CD4-positive, alpha-beta T cell treated with Interleukin-2 at 100 ng/mL for 4 hours (primary cell): ENCODE measurements at regions not wholly inside any gene's neighbourhood (a gene's known extent, or its start where the extent isn't known, plus 50 kb on each side); places are given as distances from the start of the nearest gene placed in this dataset.

Experiments used
- DNase-seq: peaks from one replicate; pipeline ENCODE4 v3.0.0-alpha.2; 2020; ENCODE audit warnings: low spot score

GRCh38 chr6:40340957-40341356 lies 246.2 kb downstream of the LRFN2 start:
- DNase-seq, result no peak

DNA sequence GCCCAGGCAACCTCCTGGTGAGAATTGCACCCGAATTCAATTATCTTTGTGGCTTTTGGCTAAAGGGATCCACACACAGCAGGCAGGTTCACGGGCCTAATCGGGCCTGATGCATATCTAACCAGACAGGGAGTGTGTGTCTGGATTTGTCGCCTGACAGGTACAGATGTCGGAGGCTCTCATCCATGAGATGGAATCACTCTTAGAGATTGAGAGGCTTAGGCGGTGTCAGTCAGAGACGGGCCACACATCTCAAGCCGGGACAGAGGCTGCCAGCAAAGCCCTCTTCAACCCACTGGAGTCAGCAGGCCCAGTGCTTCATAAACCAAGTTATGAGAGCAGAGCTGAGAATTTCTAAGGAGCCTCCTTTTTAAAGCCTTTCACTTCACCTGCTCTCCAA lies 247.0 kb downstream of the LRFN2 start:
- DNase-seq, result no peak

DNA sequence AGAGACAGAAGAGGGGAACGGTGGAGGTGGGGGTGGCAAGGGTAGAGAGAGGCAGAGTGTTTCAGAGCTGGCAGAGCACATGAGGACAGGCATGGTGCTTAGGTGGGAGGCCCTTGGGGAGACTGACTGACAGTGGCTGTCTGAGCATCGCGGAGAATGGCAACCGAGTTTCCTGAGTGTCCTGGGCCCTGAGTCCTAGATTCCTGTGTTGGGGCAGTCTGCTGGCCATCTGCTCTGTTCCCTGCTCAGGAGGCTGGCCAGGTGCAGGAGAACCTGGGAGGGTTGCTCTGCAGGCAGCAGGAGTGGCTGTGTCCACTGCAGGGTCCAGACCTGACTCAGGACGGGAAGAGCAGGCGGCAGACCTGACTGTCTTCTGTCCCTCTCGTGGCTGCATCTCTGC lies 248.9 kb downstream of the LRFN2 start:
- DNase-seq, result no peak

GRCh38 chr6:40336940-40337760 lies 250.0 kb downstream of the LRFN2 start:
- DNase-seq, result no peak

- no peak for DNase-seq
Measured at GRCh38 chr6:40336296-40336695, 250.9 kb downstream of the LRFN2 start.

DNA sequence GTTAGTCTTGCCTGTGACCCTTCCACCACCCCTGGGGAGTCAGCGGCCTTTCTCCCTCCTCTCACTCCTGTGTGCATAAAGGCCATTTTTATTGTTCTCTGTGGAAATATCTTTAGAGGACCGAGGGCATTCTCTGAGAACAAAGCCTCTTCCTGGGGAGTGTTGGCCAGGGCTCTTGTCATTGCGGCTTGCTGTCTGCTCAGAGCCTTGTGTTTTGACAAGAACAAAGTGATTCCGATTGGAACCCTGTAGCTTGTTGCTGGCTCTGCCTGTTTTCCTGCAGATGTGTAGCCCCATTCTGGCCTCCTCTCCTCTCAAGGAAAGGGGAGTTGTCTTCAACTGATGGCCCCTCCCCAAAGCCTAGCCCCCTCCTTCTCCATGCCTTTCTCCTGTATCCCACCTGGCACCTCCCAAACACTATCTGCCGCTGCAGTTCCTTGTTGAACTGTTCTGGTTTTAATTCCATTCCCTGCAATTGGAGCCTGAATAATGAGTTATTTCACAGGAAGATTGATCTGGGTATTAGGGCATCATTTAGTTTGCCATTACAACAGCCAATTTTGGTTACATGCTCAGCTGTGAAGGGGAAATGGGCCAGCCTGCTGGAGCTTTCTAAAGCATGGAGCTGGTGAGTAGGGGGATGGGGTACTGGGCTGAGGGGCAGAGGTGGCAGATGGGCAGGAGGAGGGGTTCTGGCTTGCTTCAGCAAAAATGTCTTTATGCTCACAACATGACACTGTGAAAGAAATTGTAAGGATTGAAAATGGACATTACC lies 252.5 kb downstream of the LRFN2 start:
- no peak for DNase-seq

- no peak for DNase-seq
Measured at GRCh38 chr6:40331545-40331944, 255.6 kb downstream of the LRFN2 start.

DNA sequence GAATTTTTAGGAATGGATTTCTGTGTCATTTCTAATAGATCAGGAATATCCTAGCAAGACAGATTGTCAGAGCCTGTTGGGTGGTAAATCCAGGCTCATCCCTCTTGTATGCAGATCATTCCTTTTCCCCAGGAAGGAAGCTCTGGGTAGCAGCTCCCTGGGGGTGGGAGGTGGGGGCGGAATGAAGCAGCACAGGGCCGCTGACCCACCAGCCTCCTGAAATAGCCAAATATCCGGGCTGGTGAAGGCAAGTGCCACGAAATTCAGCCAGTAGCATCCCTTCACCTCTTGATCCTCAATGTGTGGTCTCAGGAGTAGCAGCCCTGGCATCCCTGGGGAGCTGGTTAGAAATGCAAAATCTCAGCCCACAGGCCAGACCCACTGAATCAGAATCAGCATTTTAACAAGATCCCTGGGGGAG lies 256.9 kb downstream of the LRFN2 start:
- no peak for DNase-seq

GRCh38 chr6:40328986-40329545 lies 258.1 kb downstream of the LRFN2 start:
- no peak for DNase-seq

- peak; percentile 28 for DNase-seq
Measured at GRCh38 chr6:40328386-40328985, 258.7 kb downstream of the LRFN2 start.

GRCh38 chr6:40326714-40327421 lies 260.3 kb downstream of the LRFN2 start:
- DNase-seq, result no peak

- DNase-seq, result no peak
Measured at GRCh38 chr6:40325791-40326190, 261.4 kb downstream of the LRFN2 start.

DNA sequence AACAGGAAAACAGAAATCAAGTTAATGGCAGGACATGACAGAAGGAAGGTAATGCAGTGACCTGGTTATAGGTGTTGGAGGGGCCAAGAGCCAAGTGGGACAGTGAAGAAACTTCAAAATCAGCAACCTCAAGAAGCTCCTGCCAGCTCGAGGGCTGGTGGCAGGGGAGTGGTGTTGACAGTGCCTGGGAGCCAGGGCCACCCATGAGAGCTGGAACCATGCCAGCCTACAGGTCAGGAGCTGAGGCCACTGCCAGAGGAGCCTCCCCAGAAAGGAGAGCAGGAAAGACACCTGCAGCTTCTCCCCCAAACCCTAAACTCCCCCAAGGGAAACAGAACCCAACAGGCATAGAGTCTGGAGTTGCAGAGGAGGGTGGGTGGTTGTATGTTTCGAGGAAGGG lies 262.1 kb downstream of the LRFN2 start:
- no peak for DNase-seq

DNA sequence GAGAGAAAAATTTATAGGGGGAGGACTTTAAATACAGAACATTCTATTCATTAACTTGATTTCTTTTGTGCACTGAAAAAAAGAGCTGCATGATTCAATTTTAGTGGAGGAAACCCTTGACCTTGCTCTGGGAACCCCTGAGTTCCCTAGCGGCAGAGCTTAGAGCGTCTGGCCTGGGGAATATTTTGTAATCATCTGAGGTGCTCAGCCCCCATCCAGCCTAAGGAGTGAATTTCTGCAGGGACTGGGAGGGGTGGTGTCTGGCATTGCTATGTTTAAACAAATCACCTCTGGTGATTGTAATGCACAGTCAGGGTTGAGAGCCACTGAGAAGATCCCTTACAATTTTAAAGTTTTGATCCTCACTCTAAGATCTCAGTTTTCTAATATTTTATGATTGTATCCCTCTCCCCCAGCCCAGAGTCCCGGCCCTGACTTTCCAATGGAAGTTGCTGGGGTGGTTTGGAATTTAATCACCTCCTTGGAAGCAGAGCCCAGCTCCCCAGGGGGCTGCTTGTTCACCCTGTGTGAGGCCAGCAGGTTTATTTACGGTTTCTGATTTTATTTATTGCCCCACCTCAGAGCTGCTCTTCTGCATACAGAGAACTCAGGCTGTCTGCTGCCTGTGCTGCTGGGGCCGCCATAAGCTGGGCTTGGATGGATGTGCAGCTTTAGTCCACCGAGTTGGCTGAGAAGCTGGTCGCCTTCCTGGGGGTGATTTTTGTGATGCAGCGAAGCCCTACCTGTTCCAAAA lies 263.1 kb downstream of the LRFN2 start:
- no peak for DNase-seq

- no peak for DNase-seq
Measured at GRCh38 chr6:40322336-40322735, 264.8 kb downstream of the LRFN2 start.

- no peak for DNase-seq
Measured at GRCh38 chr6:40321616-40322015, 265.5 kb downstream of the LRFN2 start.

GRCh38 chr6:40320947-40321346 lies 266.2 kb downstream of the LRFN2 start:
- DNase-seq, result no peak

DNA sequence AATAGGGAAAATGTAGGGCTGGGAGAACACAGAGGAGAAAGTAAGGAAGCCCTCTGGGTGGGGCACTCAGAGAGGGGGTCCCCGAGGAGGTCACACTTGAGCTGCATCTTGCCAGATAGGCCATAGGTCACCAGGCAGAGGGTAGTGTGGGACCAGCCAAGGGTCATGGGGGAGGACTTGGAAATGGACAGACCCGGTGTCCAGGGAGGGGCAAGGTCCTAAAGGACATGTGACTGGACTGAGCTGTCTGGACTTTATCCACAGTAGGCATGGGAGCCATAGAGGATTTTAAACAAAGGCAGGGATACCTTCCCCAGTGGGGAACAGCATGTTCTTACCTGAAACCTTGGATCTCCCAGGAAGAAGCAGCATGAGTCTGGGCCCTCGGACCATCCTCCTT lies 266.7 kb downstream of the LRFN2 start:
- no peak for DNase-seq

- DNase-seq, result no peak
Measured at GRCh38 chr6:40319124-40319523, 268.0 kb downstream of the LRFN2 start.

GRCh38 chr6:40315060-40315459 lies 272.1 kb downstream of the LRFN2 start:
- no peak for DNase-seq

GRCh38 chr6:40313582-40313981 lies 273.6 kb downstream of the LRFN2 start:
- no peak for DNase-seq
